Fibroblast of lung (primary cell): ENCODE measurements at regions not wholly inside any gene's neighbourhood (a gene's known extent, or its start where the extent isn't known, plus 50 kb on each side); places are given as distances from the start of the nearest gene placed in this dataset.
"Not testable (repeated sequence)": the region's sequence is repeated elsewhere in the genome, so short reads cannot be mapped to it uniquely, and the experiment has no call there.

ENCODE experiments used
- DNase-seq, 2 donors: peaks; one replicate each; pipeline versions ENCODE4 v3.0.0 to v3.0.0-alpha.2; 2010; ENCODE audit warnings: low read depth in 2 of 2
- H2AFZ ChIP-seq: 2 replicates; pipeline ENCODE4 v1.5.1; 2012; ENCODE audit warnings: low read length, control low read depth, inconsistent platforms
- H3K27ac ChIP-seq: 2 replicates; pipeline ENCODE4 v1.5.1; 2011; ENCODE audit warnings: low read length, control low read depth; ENCODE audit not compliant: insufficient read depth
- H3K27me3 ChIP-seq: 2 replicates; pipeline ENCODE4 v1.5.1; 2011; ENCODE audit warnings: mild to moderate bottlenecking, low read length; ENCODE audit not compliant: control insufficient read depth, insufficient read depth
- H3K36me3 ChIP-seq: 2 replicates; pipeline ENCODE4 v1.5.1; 2011; ENCODE audit warnings: low read length; ENCODE audit not compliant: control insufficient read depth, insufficient read depth
- H3K4me1 ChIP-seq: 2 replicates; pipeline ENCODE4 v1.5.1; 2011; ENCODE audit warnings: low read length; ENCODE audit not compliant: control insufficient read depth, insufficient read depth; ENCODE audit errors: extremely low read depth
- H3K4me2 ChIP-seq: 2 replicates; pipeline ENCODE4 v1.5.1; 2011; ENCODE audit warnings: low read length, control low read depth; ENCODE audit not compliant: insufficient read depth; ENCODE audit errors: extremely low read depth
- H3K4me3 ChIP-seq, 4 experiments: fragments of 200-600 bp in 1 of 4; sonication (generic) in 1 of 4; replicated peaks in 1 of 4; 2 replicates each; pipeline ENCODE4 v1.5.1; 2011 to 2016; ENCODE audit warnings: low read length in 4 of 4, low read depth in 3 of 4, mild to moderate bottlenecking in 3 of 4, control low read depth in 2 of 4, inconsistent platforms in 1 of 4, mixed read lengths in 1 of 4; ENCODE audit not compliant: insufficient read depth in 1 of 4; ENCODE audit errors: control extremely low read depth in 1 of 4
- H3K79me2 ChIP-seq: 2 replicates; pipeline ENCODE4 v1.5.1; 2012; ENCODE audit warnings: mild to moderate bottlenecking, low read length, inconsistent platforms; ENCODE audit not compliant: control insufficient read depth, insufficient read depth
- H3K9ac ChIP-seq: 2 replicates; pipeline ENCODE4 v1.5.1; 2011; ENCODE audit warnings: mild to moderate bottlenecking, low read length, control low read depth; ENCODE audit not compliant: insufficient read depth
- H3K9me3 ChIP-seq: 2 replicates; pipeline ENCODE4 v1.5.1; 2012; ENCODE audit warnings: low read depth, low read length; ENCODE audit not compliant: control insufficient read depth, insufficient read depth
- H4K20me1 ChIP-seq: 2 replicates; pipeline ENCODE4 v1.5.1; 2011; ENCODE audit warnings: low read length; ENCODE audit not compliant: control insufficient read depth, insufficient read depth; ENCODE audit errors: extremely low read depth
- CTCF ChIP-seq, 2 donors: IDR thresholded peaks in 1 of 2; conservative IDR thresholded peaks in 1 of 2; 1 replicate in 1 of 2; 2 replicates in 1 of 2; pipeline ENCODE4 v1.5.1; 2011 to 2012; ENCODE audit warnings: low read length in 2 of 2, control low read depth in 1 of 2, inconsistent platforms in 1 of 2, low read depth in 1 of 2, mild to moderate bottlenecking in 1 of 2
- EZH2 ChIP-seq: IDR thresholded peaks from 2 replicates; pipeline ENCODE4 v1.5.1; 2012; ENCODE audit warnings: low read length, control low read depth, mild to moderate bottlenecking; ENCODE audit errors: missing control alignments

- Histone ChIP-seq H2AFZ (no peak overlapping the region), H3K4me3 (no peak overlapping the region), H3K4me1 (no peaks in the 10 kb centered on the region), H3K4me2 (no peak overlapping the region), H3K27me3 (no peaks in the 10 kb centered on the region), H3K9ac (no peak overlapping the region), H3K27ac (no peak overlapping the region), H4K20me1 (no peaks in the 10 kb centered on the region), H3K36me3 (no peaks in the 10 kb centered on the region), H3K9me3 (no peaks in the 10 kb centered on the region), H3K79me2 (no peaks in the 10 kb centered on the region)
- DNase-seq, result no peak
- TF ChIP-seq CTCF (conservative IDR thresholded peaks at IDR 0.05 in 1 of 2, IDR thresholded peaks at IDR 0.05 in 1 of 2; ENCODE audit: low read depth in 1 of 2, low read length in 2 of 2) (no peak), EZH2 (no peak)
Measured at GRCh38 chr3:177495566-177495965, 298.3 kb upstream of the TBL1XR1 start.

GRCh38 chr3:177498037-177498857 is 301.0 kb upstream of the TBL1XR1 start:
- H3K4me3 ChIP-seq, result no peak overlapping the region
- DNase-seq, result peak; percentile 25 to 88
- no peak overlapping the region for H3K27ac ChIP-seq
- H3K4me2 ChIP-seq, result no peak overlapping the region
- no peaks in the 10 kb centered on the region for H3K79me2 ChIP-seq
- no peaks in the 10 kb centered on the region for H4K20me1 ChIP-seq
- no peaks in the 10 kb centered on the region for H3K27me3 ChIP-seq
- H3K9ac ChIP-seq, result no peak overlapping the region
- H3K9me3 ChIP-seq, result no peaks in the 10 kb centered on the region
- no peak overlapping the region for H2AFZ ChIP-seq
- no peaks in the 10 kb centered on the region for H3K4me1 ChIP-seq
- TF ChIP-seq EZH2 (no peak), CTCF (conservative IDR thresholded peaks at IDR 0.05 in 1 of 2, IDR thresholded peaks at IDR 0.05 in 1 of 2; ENCODE audit: low read depth in 1 of 2, low read length in 2 of 2) (no peak)
- H3K36me3 ChIP-seq, result no peaks in the 10 kb centered on the region

- H4K20me1 ChIP-seq, H3K9me3 ChIP-seq, H3K9ac ChIP-seq, H3K4me3 ChIP-seq, H3K27me3 ChIP-seq, H3K79me2 ChIP-seq, H2AFZ ChIP-seq, H3K4me2 ChIP-seq, H3K4me1 ChIP-seq, H3K27ac ChIP-seq, DNase-seq, H3K36me3 ChIP-seq: not testable (repeated sequence)
Measured at GRCh38 chr3:177499039-177499438, 301.8 kb upstream of the TBL1XR1 start.
